Suprapubic skin (tissue), 4 donors: ENCODE measurements at regions not wholly inside any gene's neighbourhood (a gene's known extent, or its start where the extent isn't known, plus 50 kb on each side); places are given as distances from the start of the nearest gene placed in this dataset.

Experiments used
- CTCF ChIP-seq, 2 donors: fragments of 200-600 bp in 1 of 2; fragments of 450-650 bp in 1 of 2; sonication (generic) in 1 of 2; IDR thresholded peaks; one replicate each; pipeline ENCODE4 v1.5.1; 2016 to 2019; ENCODE audit warnings: antibody characterized with exemption in 2 of 2, mild to moderate bottlenecking in 1 of 2, moderate library complexity in 1 of 2
- POLR2A ChIP-seq, 2 donors: fragments of 450-650 bp; IDR thresholded peaks; one replicate each; pipeline ENCODE4 v1.6.1; 2017; ENCODE audit warnings: antibody characterized with exemption in 2 of 2, mild to moderate bottlenecking in 2 of 2, moderate library complexity in 2 of 2
- POLR2AphosphoS5 ChIP-seq, 3 donors: sonication (generic); formaldehyde crosslinking; IDR thresholded peaks; one replicate each; pipeline ENCODE4 v1.6.1; 2017; ENCODE audit warnings: antibody characterized with exemption in 3 of 3

- TF ChIP-seq CTCF (IDR thresholded peaks at IDR 0.05) = no peak
- TF ChIP-seq POLR2A (IDR thresholded peaks at IDR 0.05) = no peak
- TF ChIP-seq POLR2AphosphoS5 (IDR thresholded peaks at IDR 0.05) = no peak
These were observed 324.5 kb downstream of the PCNX1 start for GRCh38 chr14:71231521-71232393.
